ENCODE measurements at regions not wholly inside any gene's neighbourhood (a gene's known extent, or its start where the extent isn't known, plus 50 kb on each side); places are given as distances from the start of the nearest gene placed in this dataset.

DNA sequence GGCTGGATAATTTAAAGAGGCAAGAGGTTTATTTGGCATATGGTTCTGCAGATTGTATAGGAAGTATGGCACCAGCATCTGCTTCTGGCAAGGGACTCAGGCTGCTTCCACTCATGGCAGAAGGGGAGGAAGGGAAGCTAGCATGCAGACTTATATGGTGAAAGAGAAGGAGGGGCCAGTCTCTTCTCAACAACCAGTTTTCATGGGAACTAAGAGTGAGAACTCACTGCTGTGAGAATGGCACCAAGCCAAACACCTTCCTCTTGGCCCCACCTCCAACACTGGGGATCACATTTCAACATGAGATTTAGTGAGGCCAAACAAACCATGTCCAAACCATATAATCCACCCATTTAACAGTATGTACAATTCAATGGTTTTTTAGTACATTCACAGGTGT, 113.3 kb upstream of the SHB start:
- TF ChIP-seq, protein P1, sequence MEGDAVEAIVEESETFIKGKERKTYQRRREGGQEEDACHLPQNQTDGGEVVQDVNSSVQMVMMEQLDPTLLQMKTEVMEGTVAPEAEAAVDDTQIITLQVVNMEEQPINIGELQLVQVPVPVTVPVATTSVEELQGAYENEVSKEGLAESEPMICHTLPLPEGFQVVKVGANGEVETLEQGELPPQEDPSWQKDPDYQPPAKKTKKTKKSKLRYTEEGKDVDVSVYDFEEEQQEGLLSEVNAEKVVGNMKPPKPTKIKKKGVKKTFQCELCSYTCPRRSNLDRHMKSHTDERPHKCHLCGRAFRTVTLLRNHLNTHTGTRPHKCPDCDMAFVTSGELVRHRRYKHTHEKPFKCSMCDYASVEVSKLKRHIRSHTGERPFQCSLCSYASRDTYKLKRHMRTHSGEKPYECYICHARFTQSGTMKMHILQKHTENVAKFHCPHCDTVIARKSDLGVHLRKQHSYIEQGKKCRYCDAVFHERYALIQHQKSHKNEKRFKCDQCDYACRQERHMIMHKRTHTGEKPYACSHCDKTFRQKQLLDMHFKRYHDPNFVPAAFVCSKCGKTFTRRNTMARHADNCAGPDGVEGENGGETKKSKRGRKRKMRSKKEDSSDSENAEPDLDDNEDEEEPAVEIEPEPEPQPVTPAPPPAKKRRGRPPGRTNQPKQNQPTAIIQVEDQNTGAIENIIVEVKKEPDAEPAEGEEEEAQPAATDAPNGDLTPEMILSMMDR (IDR thresholded peaks at IDR 0.05 in 8 of 11, conservative IDR thresholded peaks at IDR 0.05 in 3 of 11): no peak
- no peak for TF ChIP-seq POLR2AphosphoS5 (IDR thresholded peaks at IDR 0.05)

Data from spleen (tissue), 7 donors.